ENCODE measurements at regions not wholly inside any gene's neighbourhood (a gene's known extent, or its start where the extent isn't known, plus 50 kb on each side); places are given as distances from the start of the nearest gene placed in this dataset.
"Not testable (repeated sequence)": the region's sequence is repeated elsewhere in the genome, so short reads cannot be mapped to it uniquely, and the experiment has no call there.

GRCh38 chr6:115750946-115751345, 309.7 kb downstream of the FRK start:
- no peak for TF ChIP-seq CTCF (IDR thresholded peaks at IDR 0.05; ENCODE audit: insufficient read depth, low read depth, low read length, missing control alignments)
- no peak for DNase-seq (ENCODE audit: low read depth)
- no peak overlapping the region for H3K4me3 ChIP-seq (ENCODE audit: low read length)

- H3K4me3 ChIP-seq (ENCODE audit: low read length): no peak overlapping the region
Measured at GRCh38 chr6:115750292-115750691, 310.4 kb downstream of the FRK start.

GRCh38 chr6:115747719-115748118, 313.0 kb downstream of the FRK start:
- no peak for DNase-seq (ENCODE audit: low read depth)
- no peak overlapping the region for H3K4me3 ChIP-seq (ENCODE audit: low read length)
- no peak for TF ChIP-seq CTCF (IDR thresholded peaks at IDR 0.05; ENCODE audit: insufficient read depth, low read depth, low read length, missing control alignments)

More at GRCh38 chr6:115750292-115750691, 310.4 kb downstream of the FRK start:
- TF ChIP-seq CTCF (IDR thresholded peaks at IDR 0.05; ENCODE audit: insufficient read depth, low read depth, low read length, missing control alignments): no peak
- no peak for DNase-seq (ENCODE audit: low read depth)

- DNase-seq (ENCODE audit: low read depth); H3K4me3 ChIP-seq (ENCODE audit: low read length): not testable (repeated sequence)
Measured at GRCh38 chr6:115746583-115746982, 314.1 kb downstream of the FRK start.

- no peak for TF ChIP-seq CTCF (IDR thresholded peaks at IDR 0.05; ENCODE audit: insufficient read depth, low read depth, low read length, missing control alignments)
- H3K4me3 ChIP-seq (ENCODE audit: low read length): no peak overlapping the region
- peak; percentile 55 for DNase-seq (ENCODE audit: low read depth)
Measured at GRCh38 chr6:115740907-115741306, 319.8 kb downstream of the FRK start.

- no peak for TF ChIP-seq CTCF (IDR thresholded peaks at IDR 0.05; ENCODE audit: insufficient read depth, low read depth, low read length, missing control alignments)
- DNase-seq (ENCODE audit: low read depth): no peak
- H3K4me3 ChIP-seq (ENCODE audit: low read length): no peak overlapping the region
Measured at GRCh38 chr6:115735610-115736009, 325.1 kb downstream of the FRK start.

GRCh38 chr6:115733426-115733825, 327.3 kb downstream of the FRK start:
- no peak for DNase-seq (ENCODE audit: low read depth)
- TF ChIP-seq CTCF (IDR thresholded peaks at IDR 0.05; ENCODE audit: insufficient read depth, low read depth, low read length, missing control alignments): no peak

GRCh38 chr6:115729036-115729435, 331.7 kb downstream of the FRK start:
- DNase-seq (ENCODE audit: low read depth): peak; percentile 12
- no peak for TF ChIP-seq CTCF (IDR thresholded peaks at IDR 0.05; ENCODE audit: insufficient read depth, low read depth, low read length, missing control alignments)
- no peak overlapping the region for H3K4me3 ChIP-seq (ENCODE audit: low read length)

More at GRCh38 chr6:115733426-115733825, 327.3 kb downstream of the FRK start:
- no peak overlapping the region for H3K4me3 ChIP-seq (ENCODE audit: low read length)
